ENCODE measurements at regions not wholly inside any gene's neighbourhood (a gene's known extent, or its start where the extent isn't known, plus 50 kb on each side); places are given as distances from the start of the nearest gene placed in this dataset.

DNA sequence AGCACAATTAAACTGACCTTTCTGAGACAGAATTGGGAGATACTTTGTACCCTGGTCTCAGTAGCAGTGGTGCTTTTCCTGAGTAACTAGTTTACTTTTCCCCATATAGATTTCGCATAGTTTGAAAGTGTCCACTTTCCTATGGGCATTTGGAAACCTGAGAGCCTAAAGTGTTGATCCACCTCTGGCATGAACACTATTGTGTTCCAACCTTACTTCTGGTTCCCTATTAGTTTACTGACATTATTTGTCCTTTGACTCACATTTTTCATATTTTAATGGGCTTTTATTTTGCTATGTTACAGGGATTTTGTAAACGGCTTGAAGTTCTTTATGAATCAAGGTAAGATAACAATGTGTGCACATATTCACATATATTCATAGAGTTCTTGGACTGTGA lies 103.7 kb downstream of the CBLL2 start:
- Histone ChIP-seq H3K36me3 (no peaks in the 10 kb centered on the region), H3K27me3 (ENCODE audit: insufficient read depth, low read depth, severe bottlenecking) (no peaks in the 10 kb centered on the region), H3K4me3 (ENCODE audit: low read depth, low read length) (no peak overlapping the region), H3K27ac (no peak overlapping the region), H3K9me3 (ENCODE audit: severe bottlenecking) (no peaks in the 10 kb centered on the region)
- no peak for DNase-seq
- TF ChIP-seq, protein P1, sequence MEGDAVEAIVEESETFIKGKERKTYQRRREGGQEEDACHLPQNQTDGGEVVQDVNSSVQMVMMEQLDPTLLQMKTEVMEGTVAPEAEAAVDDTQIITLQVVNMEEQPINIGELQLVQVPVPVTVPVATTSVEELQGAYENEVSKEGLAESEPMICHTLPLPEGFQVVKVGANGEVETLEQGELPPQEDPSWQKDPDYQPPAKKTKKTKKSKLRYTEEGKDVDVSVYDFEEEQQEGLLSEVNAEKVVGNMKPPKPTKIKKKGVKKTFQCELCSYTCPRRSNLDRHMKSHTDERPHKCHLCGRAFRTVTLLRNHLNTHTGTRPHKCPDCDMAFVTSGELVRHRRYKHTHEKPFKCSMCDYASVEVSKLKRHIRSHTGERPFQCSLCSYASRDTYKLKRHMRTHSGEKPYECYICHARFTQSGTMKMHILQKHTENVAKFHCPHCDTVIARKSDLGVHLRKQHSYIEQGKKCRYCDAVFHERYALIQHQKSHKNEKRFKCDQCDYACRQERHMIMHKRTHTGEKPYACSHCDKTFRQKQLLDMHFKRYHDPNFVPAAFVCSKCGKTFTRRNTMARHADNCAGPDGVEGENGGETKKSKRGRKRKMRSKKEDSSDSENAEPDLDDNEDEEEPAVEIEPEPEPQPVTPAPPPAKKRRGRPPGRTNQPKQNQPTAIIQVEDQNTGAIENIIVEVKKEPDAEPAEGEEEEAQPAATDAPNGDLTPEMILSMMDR (IDR thresholded peaks at IDR 0.05; ENCODE audit: low read depth, low read length) = no peak

DNA sequence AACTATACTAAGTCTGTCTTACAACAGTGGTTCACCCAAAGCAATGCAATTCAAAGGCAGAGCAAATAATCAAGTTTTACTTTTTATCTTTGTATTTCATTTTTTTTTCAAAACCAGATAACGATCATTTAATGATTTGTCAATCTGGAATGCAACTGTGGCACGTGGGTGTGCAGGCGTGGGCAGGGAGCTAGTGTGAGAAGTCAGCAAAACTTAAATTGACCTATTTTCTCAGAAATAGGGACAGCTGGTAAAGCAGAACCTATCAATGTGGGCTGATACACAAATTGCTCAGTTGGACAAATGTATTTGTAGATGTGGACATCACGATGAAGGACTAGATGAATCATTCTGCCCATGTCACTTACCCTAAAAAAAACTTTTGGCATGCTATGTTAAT lies 105.6 kb downstream of the CBLL2 start:
- no peaks in the 10 kb centered on the region for H3K9me3 ChIP-seq (ENCODE audit: severe bottlenecking)
- H3K36me3 ChIP-seq = no peaks in the 10 kb centered on the region
- no peak for DNase-seq
- TF ChIP-seq, protein P1 (IDR thresholded peaks at IDR 0.05; ENCODE audit: low read depth, low read length) = no peak
- H3K27me3 ChIP-seq (ENCODE audit: insufficient read depth, low read depth, severe bottlenecking) = no peaks in the 10 kb centered on the region
- no peak overlapping the region for H3K4me3 ChIP-seq (ENCODE audit: low read depth, low read length)
- H3K27ac ChIP-seq = no peak overlapping the region

DNA sequence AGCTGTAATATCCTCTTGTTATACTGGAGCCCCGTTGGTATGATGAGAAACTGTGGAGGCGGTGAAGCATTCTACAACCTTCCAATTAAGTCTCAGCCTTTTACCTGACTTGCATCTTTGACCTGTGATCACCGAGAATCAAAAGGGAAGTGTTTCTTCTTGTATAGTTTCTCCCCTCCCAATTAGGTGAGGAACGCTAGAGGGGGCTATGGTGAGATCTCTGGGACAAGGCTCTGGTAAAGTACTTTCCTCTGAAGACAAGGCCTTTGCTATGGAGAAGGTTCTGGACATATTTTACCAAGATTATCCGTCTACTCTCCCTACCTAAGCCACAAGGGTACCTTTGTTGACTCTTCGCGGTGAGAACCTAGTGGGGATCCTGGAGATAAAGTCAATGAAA lies 111.3 kb downstream of the CBLL2 start:
- H3K27me3 ChIP-seq (ENCODE audit: insufficient read depth, low read depth, severe bottlenecking) = no peaks in the 10 kb centered on the region

DNA sequence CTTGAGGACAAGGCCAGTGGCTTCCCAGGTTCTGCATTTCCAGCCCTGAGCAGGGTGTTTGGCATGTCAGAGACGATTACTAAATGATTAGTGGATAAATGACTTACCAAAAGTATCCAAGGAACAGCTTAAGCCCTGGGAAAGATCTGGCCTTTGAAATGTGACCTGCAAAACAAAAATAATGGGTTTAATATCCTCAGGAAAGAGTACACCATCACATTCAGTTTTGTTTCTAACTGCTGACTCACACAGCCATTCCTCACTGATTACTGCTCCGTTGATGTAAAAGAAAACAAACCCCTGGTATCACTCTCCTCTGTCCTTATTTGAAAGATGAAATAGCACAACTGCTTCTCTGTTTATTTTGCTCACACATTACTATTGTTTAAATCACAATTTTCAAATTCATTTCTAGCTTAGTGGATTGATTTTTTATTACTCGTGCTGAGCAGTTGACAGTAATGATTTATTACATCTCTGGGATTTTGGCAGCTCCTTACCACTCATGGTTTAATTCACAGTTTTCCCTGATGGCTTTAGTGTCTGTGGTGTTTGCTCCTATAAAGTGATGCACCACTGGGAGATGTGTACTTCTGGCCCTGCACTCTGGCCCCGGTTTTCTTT lies 117.0 kb downstream of the CBLL2 start:
- Histone ChIP-seq H3K9me3 (ENCODE audit: severe bottlenecking) (no peaks in the 10 kb centered on the region), H3K27ac (no peak overlapping the region), H3K4me3 (ENCODE audit: low read depth, low read length) (no peak overlapping the region), H3K36me3 (no peaks in the 10 kb centered on the region), H3K27me3 (ENCODE audit: insufficient read depth, low read depth, severe bottlenecking) (no peaks in the 10 kb centered on the region)
- TF ChIP-seq, protein P1 (IDR thresholded peaks at IDR 0.05; ENCODE audit: low read depth, low read length) = no peak
- no peak for DNase-seq

More for the DNA sequence above, 111.3 kb downstream of the CBLL2 start:
- no peaks in the 10 kb centered on the region for H3K9me3 ChIP-seq (ENCODE audit: severe bottlenecking)
- H3K27ac ChIP-seq = no peak overlapping the region
- TF ChIP-seq, protein P1 (IDR thresholded peaks at IDR 0.05; ENCODE audit: low read depth, low read length) = no peak
- no peak for DNase-seq
- no peak overlapping the region for H3K4me3 ChIP-seq (ENCODE audit: low read depth, low read length)
- H3K36me3 ChIP-seq = no peaks in the 10 kb centered on the region

DNA sequence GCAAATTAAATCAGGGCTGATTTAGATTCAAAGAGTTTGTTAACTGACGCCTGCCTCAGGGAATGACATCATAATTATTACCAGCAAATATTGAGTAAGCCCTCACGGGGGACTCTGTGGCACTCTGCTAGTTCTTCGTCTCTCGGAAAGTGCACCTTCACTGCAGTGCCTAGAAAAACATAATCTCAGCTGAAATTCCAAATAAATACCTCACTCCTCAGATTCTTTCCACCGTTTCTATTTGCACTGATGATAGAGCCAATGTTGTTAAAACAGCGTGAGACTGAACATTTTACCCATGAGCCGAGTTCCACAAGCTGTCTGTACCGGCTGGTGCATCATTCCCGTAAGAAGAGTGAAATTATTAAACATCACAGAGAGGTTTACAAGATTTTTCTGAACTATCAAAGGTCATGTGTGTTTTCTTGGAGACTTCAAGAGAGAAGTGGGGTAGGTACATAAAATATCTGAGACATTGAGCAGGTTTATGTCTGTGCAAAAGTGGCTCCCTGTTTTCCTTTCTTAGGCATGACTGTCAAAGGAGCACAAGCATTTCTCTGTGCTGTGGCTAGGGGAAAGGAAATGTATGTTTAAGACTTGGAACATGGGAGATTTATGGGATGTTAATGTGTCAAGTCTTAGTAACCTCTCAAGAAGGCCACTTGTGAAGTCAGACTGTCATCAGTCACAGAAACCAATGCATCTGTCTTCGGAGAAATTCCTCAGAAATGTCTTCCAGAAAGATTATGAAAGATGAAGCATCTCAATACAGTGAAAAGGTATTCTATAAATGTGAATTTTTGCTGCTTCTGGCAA lies 119.6 kb downstream of the CBLL2 start:
- Histone ChIP-seq H3K27ac (no peak overlapping the region), H3K4me3 (ENCODE audit: low read depth, low read length) (no peak overlapping the region), H3K9me3 (ENCODE audit: severe bottlenecking) (no peaks in the 10 kb centered on the region), H3K36me3 (no peaks in the 10 kb centered on the region), H3K27me3 (ENCODE audit: insufficient read depth, low read depth, severe bottlenecking) (no peaks in the 10 kb centered on the region)
- DNase-seq = no peak
- TF ChIP-seq, protein P1 (IDR thresholded peaks at IDR 0.05; ENCODE audit: low read depth, low read length) = no peak

Measured in WERI-Rb-1 (cell line).